ENCODE measurements at regions not wholly inside any gene's neighbourhood (a gene's known extent, or its start where the extent isn't known, plus 50 kb on each side); places are given as distances from the start of the nearest gene placed in this dataset.
A peak's percentile ranks its signal among the peaks of the same experiment; 100 is the strongest.
"Not testable (repeated sequence)": the region's sequence is repeated elsewhere in the genome, so short reads cannot be mapped to it uniquely, and the experiment has no call there.

DNA sequence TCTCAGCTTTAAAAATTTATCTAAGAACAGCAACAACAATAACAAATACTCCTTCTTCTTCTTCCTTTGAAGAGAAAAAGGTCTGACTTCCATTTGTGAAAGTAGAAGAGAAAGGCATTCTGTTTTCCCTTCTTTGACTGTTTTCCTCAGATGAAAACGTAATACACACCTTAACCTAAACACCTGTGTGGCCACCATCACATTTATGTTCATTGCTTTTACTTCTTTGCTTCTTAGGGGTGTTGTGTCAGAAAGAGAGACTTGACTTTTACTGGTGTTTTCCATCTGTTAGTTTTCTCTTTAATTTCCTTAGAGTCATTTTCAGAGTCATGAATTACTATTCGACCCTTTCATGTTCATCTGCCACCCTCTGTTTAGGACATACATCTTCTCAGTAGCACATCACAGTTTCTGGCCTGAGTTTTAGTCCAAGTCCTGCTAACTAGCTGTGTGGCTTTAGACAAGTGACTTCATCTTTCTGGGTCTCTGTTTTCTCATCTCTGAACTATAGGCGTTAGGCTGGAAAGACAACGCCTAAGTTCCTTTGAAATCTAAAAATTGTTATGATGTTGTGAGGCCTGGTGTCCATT lies 283.8 kb downstream of the GATA3 start:
- no peak for DNase-seq (ENCODE audit: low read depth in 2 of 2)

DNA sequence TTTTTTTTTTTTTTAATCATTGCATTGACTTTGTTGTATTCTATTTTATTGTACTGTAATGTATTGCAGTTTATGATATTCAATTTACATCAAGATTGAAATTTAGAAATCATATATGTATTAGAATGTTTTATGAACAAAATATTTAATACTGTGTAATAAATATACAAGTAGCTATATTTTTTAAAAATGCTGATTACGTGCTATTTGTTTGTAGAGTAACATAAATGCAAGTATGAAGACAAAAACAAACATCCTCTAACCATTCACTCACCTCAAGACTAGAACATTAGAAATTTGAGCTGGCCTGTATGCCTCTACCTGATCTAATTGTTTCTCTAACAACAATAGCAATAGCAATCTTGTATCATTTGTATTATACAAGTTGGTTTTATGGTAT lies 290.3 kb downstream of the GATA3 start:
- no peak for DNase-seq (ENCODE audit: low read depth in 2 of 2)

DNA sequence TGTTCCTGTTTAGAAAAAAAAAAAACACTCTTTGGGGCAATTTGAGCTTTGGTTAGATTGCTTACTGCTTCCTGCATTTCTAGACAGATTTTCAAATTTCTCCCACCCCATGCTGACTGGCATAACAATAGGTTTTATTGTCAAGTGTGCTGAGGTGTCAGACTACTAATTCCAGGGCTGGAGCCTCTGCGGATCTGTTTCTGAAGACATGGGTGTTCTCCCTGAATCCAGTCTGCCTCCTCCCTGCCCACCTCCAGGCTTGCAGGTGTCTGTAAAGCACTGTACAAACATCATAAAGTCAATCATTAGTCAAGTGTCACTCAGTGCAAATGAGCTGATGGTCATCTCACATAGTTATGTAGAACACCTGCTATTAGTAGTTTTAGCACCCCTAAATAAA lies 292.4 kb downstream of the GATA3 start:
- DNase-seq (ENCODE audit: low read depth in 2 of 2): no peak

DNA sequence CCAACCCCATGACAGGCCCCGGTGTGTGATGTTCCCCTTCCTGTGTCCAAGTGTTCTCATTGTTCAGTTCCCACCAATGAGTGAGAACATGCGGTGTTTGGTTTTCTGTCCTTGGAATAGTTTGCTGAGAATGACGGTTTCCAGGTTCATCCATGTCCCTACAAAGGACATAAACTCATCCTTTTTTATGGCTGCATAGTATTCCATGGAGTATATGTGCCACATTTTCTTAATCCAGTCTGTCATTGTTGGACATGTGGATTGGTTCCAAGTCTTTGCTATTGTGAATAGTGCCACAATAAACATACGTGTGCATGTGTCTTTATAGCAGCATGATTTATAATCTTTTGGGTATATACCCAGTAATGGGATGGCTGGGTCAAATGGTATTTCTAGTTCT lies 293.1 kb downstream of the GATA3 start:
- DNase-seq (ENCODE audit: low read depth in 2 of 2): not testable (repeated sequence)

DNA sequence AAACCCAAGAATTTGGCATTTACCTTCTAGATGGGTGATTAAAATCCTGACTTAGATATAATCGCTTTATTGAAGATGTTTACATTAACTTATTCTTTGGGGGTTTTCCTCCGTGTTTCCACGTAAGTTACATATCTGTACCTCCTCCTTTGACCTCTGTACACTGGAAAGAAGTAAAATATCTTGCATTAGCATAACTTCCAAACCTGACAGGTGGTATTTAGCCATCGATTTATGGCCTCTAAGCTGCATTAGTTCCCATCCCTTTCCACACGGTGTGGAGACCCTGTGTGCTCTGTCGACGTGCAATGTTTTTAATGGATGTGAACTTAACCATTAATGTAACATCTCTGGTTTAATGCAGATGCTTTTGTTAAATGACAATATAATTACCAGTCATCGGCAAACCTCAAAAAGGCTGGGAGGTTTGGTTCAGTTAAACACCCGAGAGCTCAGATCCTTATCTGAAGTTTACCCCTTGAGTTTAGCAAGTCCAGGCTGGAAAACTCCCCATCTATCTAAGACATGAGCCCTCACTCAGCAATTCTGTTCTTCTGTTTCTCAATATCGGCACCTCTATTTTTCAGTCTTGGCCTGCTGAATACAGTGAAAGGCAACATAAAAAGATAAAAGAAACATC lies 295.2 kb downstream of the GATA3 start:
- no peak for DNase-seq (ENCODE audit: low read depth in 2 of 2)

DNA sequence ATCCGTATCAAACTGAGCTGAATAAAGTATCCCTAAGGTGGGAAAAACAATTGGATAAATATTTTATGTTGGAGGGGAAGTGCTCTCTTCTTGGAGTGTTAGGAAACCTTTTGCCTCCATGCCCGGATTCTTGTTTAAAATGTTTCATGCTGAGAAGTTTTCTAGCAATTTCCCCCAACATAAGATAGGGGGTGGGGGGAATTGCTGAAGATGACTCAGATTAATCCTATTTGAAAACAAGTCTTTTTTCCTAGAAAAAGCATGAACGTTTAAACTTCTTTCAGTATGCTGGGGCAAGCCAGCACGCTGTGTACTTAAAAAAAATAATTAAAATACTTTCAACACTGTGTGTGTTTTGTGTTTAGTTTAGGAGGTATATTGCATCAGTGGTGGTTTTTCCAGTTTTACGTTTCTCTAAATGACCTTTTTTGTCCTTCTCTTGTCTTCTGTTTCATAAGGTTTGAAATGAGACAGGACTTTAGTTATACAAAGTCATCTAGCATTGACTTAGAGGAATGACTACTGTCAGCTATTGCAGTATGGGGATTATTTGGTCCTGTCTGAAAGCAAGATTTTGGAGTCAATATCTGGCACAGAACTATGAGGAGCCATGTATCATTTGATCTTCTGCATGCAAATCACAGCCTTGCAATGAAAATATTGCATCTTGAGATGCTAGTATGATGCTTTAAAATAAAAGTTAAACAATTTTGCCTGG lies 295.9 kb downstream of the GATA3 start:
- no peak for DNase-seq (ENCODE audit: low read depth in 2 of 2)

DNA sequence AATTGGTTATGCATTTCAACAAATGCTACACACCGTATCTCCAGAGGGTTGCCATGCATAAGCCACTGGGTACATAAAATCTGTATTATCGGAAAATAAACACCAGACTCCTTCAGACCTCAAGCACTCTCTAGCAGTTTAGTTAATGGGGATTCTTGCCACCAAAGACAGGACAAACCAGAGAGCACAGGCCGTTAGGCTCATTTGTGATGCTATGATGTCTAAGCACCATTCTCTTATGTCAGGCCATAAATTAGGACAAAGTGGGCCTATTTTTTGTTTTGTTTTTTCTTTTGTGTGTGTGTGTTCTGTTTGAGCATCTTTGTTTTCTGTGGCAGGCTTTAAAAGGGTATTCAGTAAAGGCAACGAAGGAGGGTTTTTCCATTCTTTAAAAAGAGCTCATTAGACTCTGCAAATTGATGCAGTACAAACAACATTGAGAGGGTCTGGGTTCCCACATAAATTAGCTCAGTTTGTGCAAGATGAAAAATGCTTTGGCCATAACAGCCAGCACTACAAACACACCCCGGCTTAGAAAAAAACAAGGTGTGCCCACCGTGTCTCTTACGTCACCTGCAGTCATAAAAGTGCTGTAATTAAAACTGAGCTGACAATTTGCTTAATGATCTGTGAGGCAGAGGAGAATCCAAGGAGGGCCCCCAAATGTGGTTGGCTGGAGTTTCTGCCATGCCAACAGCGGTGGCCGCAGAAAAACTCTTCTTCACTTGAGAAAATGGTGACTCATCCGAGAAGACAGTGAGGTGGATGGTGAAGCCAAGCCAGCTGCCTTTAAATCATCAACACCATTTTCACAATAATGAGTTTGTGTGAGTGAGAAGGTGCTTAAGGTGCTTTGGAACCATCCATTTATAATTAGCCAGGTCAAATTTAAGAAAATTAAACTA lies 297.9 kb downstream of the GATA3 start:
- no peak for DNase-seq (ENCODE audit: low read depth in 2 of 2)

DNA sequence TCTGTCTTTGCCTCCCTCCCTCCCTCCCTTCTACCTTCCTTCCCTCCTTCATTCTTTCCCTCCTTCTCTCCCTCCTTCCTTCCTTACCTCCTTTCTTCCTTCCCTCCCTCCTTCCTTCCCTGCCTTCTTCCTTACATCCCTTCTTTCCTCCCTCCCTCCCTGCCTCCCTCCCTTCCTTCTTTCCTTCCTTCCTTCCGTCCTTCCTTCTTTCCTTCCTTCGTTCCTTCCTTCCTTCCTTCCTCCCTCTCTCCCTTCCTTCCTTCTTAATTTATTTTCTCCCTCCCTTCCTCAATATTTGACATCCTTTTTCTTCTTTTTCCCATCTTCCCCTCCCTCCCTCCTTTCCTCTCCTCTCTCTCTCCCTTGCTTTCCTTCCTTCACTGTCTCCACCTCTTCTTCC lies 301.8 kb downstream of the GATA3 start:
- DNase-seq (ENCODE audit: low read depth in 2 of 2): no peak

DNA sequence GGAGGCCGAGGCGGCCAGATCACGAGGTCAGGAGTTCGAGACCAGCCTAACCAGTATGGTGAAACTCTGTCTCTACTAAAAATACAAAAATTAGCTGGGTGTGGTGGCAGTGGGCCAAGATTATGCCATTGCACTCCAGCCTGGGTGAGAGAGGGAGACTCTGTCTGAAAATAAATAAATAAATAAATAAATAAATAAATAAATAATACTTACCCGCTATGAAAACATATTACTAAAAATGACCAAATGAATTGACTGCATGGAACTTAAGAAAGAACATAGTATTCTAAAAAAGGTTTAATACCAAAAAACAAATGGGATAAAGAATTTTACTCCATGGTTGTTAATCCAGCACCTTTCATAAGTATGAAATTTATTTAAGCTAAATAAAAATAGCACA lies 305.0 kb downstream of the GATA3 start:
- no peak for DNase-seq (ENCODE audit: low read depth in 2 of 2)

DNA sequence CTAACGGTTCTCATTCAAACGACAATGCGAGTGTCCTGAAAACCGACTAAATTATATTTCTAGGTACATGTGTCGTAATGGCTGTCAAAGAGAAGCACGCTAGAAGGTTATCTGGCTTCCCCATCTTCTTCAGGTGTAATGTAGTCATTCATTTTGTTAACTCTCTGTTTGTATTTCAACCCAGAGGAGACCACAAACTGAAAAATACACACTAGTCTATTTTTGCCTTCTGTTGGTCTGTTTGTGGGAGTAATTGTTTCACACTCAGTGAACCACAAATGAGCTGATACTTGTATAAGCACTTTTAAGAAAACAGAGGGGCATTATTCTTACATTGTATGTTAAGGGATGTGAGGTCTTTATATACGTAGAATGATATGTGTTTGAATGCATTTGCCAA lies 305.9 kb downstream of the GATA3 start:
- no peak for DNase-seq (ENCODE audit: low read depth in 2 of 2)

DNA sequence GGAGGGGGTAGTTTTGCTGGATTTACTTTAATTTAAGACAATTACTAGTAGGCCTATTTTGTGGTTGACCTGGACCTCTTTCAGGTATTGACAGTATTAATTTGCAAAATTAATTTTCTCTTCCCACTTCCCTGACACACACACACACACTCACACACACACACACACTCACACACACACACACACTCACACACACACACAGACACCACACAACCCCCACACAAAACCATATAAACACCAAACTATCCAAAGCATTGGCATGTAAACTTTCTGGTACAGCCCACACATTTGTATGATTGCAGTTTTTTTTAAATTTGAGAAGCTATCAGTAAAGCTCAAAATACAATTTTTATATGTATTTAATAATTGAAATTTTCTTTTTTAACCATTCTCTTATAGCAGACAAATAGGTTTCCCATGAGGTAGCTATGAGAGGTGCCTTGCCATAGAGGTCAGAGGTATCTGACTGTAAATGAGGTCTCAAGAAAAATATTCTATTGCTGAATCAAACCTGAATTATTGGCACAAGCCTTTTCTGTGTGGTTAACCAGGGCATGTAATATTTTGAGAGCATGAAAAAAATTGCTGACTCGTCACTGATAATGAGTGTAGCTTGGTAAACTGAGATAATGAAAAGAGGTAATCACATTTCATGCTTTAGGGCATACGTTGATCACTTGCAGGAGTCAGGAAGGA lies 306.5 kb downstream of the GATA3 start:
- DNase-seq (ENCODE audit: low read depth in 2 of 2): no peak

DNA sequence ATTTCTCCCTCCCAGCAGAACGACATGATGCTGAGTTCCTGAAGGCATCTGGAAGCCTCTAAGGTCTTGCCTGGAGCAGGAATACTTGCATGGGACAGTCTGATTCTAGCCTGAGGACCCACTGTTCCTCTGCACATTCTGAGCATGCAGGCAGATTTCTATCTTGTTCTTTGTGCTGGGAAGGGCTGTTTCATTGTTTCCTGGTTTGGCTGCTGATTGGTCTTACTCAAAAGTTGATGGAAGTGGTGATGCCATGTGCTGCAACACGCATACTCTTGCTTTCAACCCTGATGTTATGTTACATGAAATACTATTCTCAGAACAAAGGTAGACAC lies 307.0 kb downstream of the GATA3 start:
- no peak for DNase-seq (ENCODE audit: low read depth in 2 of 2)

DNA sequence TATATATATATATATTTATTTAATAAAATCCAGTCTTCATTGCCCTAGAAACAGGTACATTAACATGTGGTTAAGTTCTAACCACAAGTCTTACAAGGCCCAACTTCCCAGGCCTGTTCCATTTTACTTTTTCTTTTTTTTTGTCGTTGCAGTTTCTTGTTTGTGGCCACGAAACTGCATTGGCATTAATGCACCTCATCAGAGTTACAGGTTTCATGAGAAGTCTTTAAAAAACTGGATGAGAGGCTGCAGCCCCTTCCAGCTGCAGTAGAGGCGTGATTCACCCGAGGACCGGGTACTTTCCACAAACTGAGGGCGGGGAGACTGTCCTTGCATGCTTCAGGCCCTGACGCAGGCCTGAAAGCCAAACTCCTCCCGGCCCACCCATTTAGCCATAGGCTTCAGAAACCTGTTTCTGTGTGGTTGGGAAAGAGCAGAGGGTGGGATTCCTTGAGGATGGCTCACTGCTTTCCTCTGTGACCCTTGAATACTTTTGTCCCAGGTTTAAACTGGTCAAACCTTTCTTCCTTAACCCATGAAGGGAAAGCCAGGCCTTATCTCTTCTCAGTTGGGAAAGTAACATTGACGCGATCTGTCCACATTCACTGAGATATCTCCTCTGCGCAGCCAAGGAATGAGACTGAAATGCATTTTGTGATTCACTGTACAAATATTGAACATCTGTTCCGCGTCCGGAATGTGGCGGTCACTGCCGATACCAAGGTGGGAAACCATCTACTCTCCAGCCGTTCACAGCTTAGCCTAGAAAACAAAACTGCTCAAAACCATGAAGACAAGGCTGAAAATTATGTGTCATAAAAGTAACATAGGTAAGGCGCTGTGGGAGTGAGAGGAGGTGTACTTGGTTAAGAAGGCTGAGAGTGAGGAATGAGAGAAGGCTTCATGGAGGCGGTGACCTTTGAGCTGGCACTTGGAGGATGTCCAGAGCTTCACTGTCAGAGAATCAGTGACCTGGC lies 311.7 kb downstream of the GATA3 start:
- DNase-seq (ENCODE audit: low read depth in 2 of 2): peak; percentile 30 to 50

DNA sequence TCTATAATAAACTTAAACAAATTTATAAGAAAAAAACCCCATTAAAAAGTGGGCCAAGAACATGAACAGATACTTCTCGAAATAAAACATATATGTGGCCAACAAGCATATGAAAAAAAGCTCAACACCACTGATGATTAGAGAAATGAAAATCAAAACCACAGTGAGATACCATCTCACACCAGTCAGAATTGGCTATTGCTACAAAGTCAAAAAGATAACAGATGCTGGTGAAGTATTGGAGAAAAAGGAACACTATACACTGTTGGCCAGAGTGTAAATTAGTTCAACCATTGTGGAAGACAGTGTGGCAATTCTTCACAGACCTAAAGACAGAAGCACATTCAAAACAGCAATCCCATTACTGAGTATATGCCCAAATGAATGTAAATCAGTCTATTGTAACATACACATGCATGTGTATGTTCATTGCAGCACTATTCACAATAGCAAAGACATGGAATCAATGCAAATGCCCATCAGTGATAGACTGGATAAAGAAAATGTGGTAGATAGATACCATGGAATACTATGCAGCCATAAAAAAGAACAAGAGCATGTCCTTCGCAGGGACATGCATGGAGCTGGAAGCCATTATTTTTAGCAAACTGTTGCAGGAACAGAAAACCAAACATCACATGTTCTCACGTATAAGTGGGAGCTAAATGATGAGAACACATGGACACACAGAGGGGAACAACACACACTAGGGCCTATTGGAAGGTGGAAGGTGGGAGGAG lies 313.4 kb downstream of the GATA3 start:
- DNase-seq (ENCODE audit: low read depth in 2 of 2): not testable (repeated sequence)

DNA sequence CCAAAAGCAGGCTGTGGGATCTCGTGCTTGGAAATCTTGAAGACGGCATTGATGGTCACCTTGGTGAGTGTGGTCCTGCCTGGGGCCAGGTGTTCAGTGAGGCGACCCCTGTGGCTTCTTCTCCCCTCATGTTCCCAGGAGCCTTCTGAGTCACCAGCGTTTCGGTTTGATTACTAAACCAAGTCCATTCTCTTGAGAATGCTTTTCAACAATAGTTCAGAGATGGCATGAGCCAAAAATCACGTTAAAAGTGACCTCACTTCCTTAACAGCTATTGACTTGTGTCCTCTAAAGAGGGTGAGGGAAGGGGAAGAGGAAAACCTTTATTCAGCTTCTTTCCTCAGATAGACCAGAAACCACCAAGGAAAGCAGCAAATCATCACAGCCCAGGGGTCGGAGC lies 315.2 kb downstream of the GATA3 start:
- DNase-seq (ENCODE audit: low read depth in 2 of 2): no peak

DNA sequence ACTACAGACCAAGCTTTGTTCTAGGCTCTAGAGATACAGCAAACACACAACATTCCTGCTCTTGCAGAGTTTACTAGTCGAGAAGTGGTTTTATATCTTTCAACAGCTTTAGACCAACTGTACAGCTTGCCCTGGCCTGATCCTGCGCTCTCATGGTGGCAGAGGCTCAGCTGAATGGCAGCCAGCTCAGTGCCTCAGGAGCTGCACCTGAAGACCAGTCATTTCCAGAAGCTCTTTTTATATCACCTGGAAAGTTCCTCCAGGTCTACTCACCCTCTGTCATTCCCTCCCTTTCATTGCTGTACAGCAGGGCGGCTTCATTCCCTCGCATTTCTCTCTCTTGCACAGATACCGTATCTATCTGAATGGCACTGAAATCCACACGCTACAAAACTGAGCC lies 319.8 kb downstream of the GATA3 start:
- no peak for DNase-seq (ENCODE audit: low read depth in 2 of 2)

DNA sequence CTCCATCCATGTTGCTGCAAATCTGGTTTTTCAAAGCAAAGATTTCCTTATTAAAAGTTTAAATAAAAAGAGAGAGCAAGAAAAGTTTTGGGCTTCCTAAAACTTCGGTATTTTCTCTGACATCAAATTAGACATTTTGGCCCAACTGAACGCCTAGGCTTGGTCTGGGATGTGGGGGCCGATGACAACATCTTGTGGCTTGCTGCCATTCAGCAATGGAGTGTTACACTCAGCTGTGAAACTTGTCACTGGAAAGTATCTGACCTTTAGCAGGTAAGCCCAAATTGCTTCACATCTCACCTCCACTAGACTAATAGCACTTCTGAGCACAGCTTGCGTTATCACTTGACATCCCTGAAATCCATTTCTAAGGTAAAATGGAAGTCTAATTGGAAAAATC lies 320.6 kb downstream of the GATA3 start:
- no peak for DNase-seq (ENCODE audit: low read depth in 2 of 2)

DNA sequence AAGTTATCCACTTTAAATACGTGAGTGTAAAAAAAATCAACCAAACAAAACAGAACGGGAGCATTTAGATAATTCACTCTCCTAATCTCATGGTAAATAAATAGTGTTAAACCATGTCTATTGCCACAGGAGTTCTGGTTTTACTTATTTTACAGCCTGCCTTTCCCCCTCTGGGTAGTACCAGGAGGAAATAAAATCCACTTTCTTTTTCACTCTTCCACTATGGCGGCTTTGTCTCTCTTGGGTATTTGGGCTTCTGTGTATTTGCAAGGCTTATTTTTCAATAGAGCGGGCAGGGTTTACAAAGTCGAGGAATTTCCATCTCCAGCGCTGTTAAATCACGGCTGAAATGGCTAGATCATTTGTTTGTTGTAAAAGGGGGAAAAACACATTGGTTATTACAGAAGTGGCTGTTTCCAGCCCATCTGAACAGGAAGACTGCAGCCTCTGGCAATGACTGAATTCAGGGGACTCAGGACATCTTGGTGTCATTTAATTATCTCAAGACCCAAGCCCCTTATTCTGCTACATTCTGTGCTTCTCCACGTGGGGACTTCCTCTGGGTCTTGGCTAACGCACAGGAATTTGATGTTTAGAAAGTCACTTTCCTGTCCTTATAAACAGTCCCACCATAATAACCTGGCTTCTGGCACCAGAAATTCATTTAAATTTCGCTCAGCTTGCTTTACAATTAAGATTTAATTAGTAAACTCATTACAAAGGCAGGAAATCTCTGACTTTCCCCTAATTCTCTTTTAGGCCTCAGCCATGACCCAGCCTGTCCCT lies 323.9 kb downstream of the GATA3 start:
- DNase-seq (ENCODE audit: low read depth in 2 of 2): no peak
